NCI-H526 (cell line): ENCODE measurements at regions not wholly inside any gene's neighbourhood (a gene's known extent, or its start where the extent isn't known, plus 50 kb on each side); places are given as distances from the start of the nearest gene placed in this dataset.

Source experiments
- DNase-seq, 2 experiments: peaks; one replicate each; lab custom pipeline; 2025; lab: John Stamatoyannopoulos, UW

DNA sequence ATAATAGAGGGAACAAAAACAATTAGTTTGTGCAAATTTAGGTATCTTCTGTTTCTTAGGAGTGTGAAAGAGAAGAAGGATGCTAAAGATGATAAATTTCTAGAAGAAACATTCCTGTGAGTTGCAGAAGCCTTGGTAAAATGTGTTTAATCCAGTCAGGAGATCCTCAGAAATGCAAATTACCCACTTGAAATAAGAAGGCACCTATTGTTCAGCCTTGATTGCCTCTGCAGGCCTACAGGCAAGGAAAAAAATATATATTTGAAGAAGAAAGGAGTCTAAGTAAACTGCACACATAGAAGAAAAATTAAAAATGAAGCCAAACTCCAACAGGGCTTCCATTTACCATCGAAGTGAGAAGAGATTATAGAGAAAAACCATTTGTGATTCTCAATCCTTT, 51.0 kb upstream of the LHX8 start:
- peak in 1 of 2 experiments; percentile 36 for DNase-seq

DNA sequence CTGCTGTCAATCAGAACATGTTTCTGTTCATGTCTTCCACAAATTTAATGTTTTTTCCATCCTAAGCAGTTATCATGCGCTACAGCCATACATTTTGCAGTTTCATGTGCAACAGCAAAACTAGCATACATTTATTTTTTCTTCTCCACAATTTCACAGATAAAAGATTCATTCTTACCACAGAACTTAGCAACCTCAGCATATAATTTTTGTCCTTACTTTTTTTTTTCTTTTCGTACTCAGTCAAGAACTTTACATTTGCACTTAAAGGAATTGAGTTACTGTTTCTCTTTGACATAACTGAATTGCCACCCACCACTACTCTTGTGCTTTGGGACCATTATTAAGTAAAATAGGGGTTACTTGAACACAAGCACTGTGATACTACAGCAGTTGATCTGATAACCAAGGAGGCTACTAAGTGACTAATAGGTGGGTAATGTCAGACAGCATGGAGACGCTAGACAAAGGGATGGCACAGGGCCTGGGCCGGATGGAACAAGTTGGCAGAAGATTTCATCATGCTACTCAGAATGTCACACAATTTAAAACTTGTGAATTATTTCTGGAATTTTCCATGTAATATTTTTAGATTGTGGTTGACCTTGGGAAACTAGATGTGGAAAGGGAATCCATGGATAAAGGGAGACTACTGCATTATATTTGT, 50.2 kb upstream of the LHX8 start:
- no peak for DNase-seq
